NCI-H187 (cell line): ENCODE measurements at regions not wholly inside any gene's neighbourhood (a gene's known extent, or its start where the extent isn't known, plus 50 kb on each side); places are given as distances from the start of the nearest gene placed in this dataset.
A peak's percentile ranks its signal among the peaks of the same experiment; 100 is the strongest.
"Not testable (repeated sequence)": the region's sequence is repeated elsewhere in the genome, so short reads cannot be mapped to it uniquely, and the experiment has no call there.

Experiments
- DNase-seq, 2 experiments: peaks; one replicate each; lab custom pipeline; 2025; lab: John Stamatoyannopoulos, UW

DNA sequence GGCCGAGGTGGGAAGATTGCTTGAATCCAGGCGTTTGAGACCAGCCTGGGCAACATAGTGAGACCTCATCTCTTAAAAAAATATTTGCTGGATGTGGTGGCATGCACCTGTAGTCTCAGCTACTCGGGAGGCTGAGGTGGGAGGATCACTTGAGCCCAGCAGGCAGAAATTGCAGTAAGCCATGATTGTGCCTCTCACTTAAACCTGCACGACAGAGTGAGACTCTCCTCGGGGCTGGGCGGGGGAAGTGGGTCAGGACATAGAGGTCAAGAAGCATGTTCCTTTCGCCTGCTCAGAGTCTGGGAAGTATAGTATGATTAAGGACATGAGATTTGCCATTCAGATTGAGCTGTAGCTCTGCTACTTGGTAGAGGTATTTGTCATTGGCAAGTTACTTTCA is 52.3 kb downstream of the SEPTIN7 start:
- DNase-seq, result not testable (repeated sequence)

- DNase-seq, result no peak
Observed at GRCh38 chr7:35854311-35854710, 53.5 kb downstream of the SEPTIN7 start.

DNA sequence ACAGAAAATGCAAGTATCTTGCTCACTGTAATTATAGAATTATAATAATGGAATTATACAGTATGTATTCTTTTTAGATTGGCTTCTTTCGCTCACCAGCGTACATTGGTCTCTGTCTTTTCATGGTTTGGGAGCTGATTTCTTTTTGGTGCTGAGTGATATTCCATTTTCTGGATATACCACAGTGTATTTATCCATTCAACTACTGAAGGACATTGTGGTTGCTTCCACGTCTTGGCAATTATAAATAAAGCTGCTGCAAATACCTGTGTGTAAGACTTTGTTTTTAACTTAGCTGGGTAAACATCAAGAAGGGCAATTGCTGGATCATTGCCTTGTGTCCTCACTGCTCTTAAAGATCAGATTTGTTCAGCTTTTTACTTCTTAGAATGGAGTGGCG is 55.3 kb downstream of the SEPTIN7 start:
- DNase-seq, result no peak

- no peak for DNase-seq
Observed at GRCh38 chr7:35860664-35861063, 59.8 kb downstream of the SEPTIN7 start.

DNA sequence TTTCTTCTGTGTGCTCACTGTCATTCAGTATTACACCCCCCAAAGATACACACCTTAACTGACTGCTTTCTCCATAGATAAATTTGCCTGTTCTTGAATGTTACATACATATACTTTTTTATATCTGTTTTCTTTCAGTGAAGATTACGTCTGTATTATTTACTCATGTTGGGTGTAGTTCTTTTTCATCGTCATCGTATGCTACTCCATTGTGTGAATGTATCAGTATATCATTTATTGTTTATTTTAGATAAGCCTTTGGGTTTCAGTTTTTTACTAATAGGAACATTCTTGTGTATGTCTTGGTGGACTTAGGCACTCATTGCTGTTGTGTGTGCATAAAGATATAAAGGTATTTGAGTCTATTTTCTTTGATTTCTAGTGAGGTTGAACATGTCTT is 64.4 kb downstream of the SEPTIN7 start:
- DNase-seq, result no peak

GRCh38 chr7:35866186-35866585 is 65.3 kb downstream of the SEPTIN7 start:
- no peak for DNase-seq

DNA sequence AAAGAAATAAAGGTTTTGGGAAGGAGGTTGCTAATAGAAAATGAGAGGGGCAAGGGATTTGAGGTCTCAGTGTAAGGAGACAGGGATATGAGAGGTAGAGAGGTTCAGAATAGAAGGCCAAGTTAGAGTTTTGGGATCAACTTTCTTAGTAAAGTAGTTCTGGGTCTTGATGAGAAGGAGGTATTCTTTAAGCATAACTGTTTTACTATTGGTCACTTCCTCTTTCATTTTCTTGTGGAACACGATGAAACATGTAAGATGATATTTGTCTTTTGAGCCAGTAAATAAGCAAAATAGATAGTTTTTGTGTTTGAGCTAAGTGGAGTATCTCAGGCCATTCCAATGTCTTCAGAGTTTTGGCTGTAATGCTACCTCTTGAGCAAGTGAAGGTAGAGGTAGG is 68.3 kb downstream of the SEPTIN7 start:
- not testable (repeated sequence) for DNase-seq

DNA sequence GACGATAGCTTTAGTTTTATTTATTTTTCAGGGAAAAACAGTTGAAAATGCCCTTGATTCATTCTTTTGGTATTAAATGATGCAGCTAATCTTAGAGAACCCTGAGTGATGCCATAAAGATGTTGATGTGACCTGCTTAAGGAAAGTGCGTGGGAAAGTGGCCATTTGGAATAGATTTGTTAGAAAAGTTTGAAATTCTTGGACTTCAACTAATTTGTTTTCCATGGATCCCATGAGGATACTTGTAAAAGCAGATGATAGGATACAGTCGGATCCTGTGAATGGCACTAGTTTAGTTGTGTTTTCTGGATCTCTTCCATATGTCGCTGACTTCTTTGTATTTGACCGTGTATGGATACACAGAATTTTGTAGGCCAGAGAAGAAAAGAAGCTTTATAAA is 69.0 kb downstream of the SEPTIN7 start:
- no peak for DNase-seq

GRCh38 chr7:35871856-35872255 is 71.0 kb downstream of the SEPTIN7 start:
- DNase-seq, result no peak

- no peak for DNase-seq
Observed at GRCh38 chr7:35874886-35875285, 74.0 kb downstream of the SEPTIN7 start.

GRCh38 chr7:35875292-35875691 is 74.4 kb downstream of the SEPTIN7 start:
- DNase-seq, result no peak

DNA sequence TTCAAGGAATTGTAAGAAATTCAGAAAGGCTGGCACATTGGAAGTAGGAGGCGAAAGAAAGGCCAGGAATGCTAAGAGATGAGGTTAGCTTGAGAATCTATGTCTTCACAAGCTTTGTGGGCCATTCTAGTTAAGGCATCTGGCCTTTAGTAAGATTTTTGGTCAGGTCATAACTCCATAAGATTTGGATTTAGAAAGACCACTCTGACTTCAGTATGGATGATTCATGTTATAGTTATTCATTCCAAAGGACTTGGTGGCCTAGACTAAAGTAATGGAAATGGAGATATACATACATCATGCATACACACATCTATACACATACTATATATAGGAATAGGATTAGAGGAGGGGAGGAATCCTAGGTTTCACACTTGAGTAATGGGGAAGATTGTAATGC is 77.5 kb downstream of the SEPTIN7 start:
- no peak for DNase-seq

- not testable (repeated sequence) for DNase-seq
Observed at GRCh38 chr7:35887430-35887829, 86.6 kb downstream of the SEPTIN7 start.

DNA sequence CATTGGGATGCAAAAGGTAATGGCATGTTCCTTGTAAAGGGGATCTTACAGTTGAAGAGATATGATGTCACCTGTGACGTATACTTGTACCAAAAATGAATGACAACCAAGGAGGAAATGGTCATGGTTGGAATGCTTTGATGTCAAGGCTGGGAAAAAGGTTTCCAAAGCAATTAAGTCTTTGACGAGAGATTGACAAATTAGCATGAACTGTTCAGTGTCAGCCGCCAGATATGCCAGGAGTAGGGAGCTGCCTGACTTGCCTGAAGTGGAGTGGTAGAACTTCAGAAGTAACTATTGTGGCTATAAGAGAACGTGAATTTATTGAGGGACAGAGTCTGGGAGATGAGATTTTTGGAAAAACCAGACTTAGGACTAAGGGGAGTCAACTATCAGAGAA is 88.1 kb downstream of the SEPTIN7 start:
- DNase-seq, result no peak

GRCh38 chr7:35889870-35890269 is 89.0 kb downstream of the SEPTIN7 start:
- no peak for DNase-seq

GRCh38 chr7:35891004-35891830 is 90.4 kb downstream of the SEPTIN7 start:
- no peak for DNase-seq

GRCh38 chr7:35893649-35894048 is 92.8 kb downstream of the SEPTIN7 start:
- no peak for DNase-seq

- no peak for DNase-seq
Observed at GRCh38 chr7:35894721-35895120, 93.9 kb downstream of the SEPTIN7 start.

DNA sequence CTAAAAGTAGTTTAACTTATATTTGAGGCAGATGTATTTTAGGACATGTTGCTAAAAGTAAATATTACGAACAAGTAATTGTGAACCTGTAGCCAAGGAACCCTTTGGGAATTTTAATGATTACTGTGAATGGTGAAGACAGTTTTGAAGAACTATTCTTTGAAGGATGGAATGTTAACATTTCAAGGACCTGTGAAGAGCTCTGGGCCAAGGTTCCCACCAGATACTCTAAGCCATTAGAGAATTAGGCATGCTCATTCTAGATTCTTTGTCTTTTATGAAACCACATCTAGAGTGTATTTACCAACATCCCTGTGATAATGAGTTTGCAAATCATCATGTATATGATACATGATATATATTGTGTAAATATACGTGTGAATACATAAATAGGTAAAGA is 99.8 kb downstream of the SEPTIN7 start:
- no peak for DNase-seq

GRCh38 chr7:35905555-35905954 is 104.7 kb downstream of the SEPTIN7 start:
- DNase-seq, result no peak

- DNase-seq, result peak in 1 of 2 experiments; percentile 48
Observed at GRCh38 chr7:35906191-35906908, 105.5 kb downstream of the SEPTIN7 start.

DNA sequence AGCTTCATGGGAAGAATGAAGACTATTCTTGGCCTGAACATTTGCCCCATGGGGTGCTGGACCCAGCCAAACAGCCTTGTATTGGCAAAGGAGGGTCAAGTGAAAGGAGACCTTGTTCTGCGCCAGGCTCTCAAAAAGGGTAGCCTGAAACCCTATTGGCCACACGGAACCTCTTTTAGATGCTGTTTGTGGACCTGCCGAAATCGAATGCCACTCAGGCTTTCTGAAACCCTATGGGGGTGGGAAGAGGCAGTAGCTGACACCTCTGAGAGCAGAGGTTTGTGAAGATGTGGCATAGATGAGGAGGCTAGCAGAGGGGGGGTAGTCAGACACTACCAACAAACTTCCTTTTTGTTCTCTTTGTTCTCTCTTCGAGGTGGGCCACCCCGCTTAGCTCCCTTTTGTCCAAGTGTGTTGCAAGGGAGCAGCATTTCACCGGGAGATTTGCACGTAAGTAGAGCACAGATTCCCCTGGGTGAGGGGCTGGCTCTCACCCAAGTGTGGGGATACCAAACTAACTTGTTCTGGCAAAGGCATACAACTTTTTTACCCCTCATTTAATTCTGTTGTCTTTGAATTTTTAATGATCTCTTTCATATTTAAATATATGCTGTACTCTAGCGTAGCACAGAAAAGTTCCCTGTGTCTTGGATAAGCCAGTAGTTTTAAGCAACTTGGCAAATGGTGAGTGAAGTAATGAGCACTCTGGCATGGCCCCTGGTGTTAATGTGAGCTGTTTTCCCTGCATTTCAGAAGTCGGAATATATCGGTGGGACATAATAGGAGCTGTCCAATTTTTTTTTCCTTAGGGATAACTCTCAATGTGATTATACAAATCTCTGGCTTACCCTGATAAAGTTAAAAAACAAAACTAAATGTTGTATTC is 107.7 kb downstream of the SEPTIN7 start:
- DNase-seq, result no peak
